Neural crest cell (in vitro differentiated cells): ENCODE measurements at regions not wholly inside any gene's neighbourhood (a gene's known extent, or its start where the extent isn't known, plus 50 kb on each side); places are given as distances from the start of the nearest gene placed in this dataset.
A peak's percentile ranks its signal among the peaks of the same experiment; 100 is the strongest.

Experiments
- DNase-seq: peaks from one replicate; pipeline ENCODE4 v3.0.0; 2021; ENCODE audit warnings: low read depth, mixed read lengths, low spot score
- H3K27ac Mint-ChIP-seq: one replicate; pipeline ENCODE4 v1.8.0; 2021; ENCODE audit warnings: mild to moderate bottlenecking, mixed read lengths; ENCODE audit not compliant: unreplicated experiment
- H3K27me3 Mint-ChIP-seq: 2 replicates; pipeline ENCODE4 v1.8.0; 2021; ENCODE audit warnings: low read depth, mild to moderate bottlenecking, mixed read lengths
- H3K36me3 Mint-ChIP-seq: 2 replicates; pipeline ENCODE4 v1.8.0; 2021; ENCODE audit warnings: low read depth, mild to moderate bottlenecking, mixed read lengths
- H3K4me1 Mint-ChIP-seq: 2 replicates; pipeline ENCODE4 v1.8.0; 2021; ENCODE audit warnings: mixed read lengths
- H3K4me3 Mint-ChIP-seq: one replicate; pipeline ENCODE4 v1.8.0; 2021; ENCODE audit warnings: mild to moderate bottlenecking, mixed read lengths
- H3K9me3 Mint-ChIP-seq: 2 replicates; pipeline ENCODE4 v1.8.0; 2021; ENCODE audit warnings: mixed read lengths
- CTCF ChIP-seq: fragments of 200-600 bp; sonication (generic); conservative IDR thresholded peaks from 2 replicates; pipeline ENCODE4 v1.5.0; 2021; ENCODE audit warnings: antibody characterized with exemption, mild to moderate bottlenecking

- no peak overlapping the region for H3K27ac Mint-ChIP-seq
- peaks cover 4% of the 10 kb centered on the region for H3K9me3 Mint-ChIP-seq
- H3K36me3 Mint-ChIP-seq = peaks cover 3% of the 10 kb centered on the region
- TF ChIP-seq CTCF = no peak
- H3K4me3 Mint-ChIP-seq = no peak overlapping the region
- no peaks in the 10 kb centered on the region for H3K27me3 Mint-ChIP-seq
- no peaks in the 10 kb centered on the region for H3K4me1 Mint-ChIP-seq
- no peak for DNase-seq
Measured at GRCh38 chr13:65553096-65553727, 1676.9 kb downstream of the PCDH9 start.

GRCh38 chr13:65551208-65551607 lies 1678.9 kb downstream of the PCDH9 start:
- Mint-ChIP-seq H3K4me1 (no peaks in the 10 kb centered on the region), H3K4me3 (no peak overlapping the region), H3K27me3 (no peaks in the 10 kb centered on the region), H3K36me3 (peaks cover 3% of the 10 kb centered on the region), H3K27ac (no peak overlapping the region), H3K9me3 (peaks cover 9% of the 10 kb centered on the region)
- TF ChIP-seq CTCF = no peak
- DNase-seq = no peak

GRCh38 chr13:65540175-65540574 lies 1690.0 kb downstream of the PCDH9 start:
- no peak for DNase-seq
- H3K4me1 Mint-ChIP-seq = no peaks in the 10 kb centered on the region
- no peaks in the 10 kb centered on the region for H3K27me3 Mint-ChIP-seq
- H3K36me3 Mint-ChIP-seq = no peaks in the 10 kb centered on the region
- no peak overlapping the region for H3K27ac Mint-ChIP-seq
- no peak overlapping the region for H3K4me3 Mint-ChIP-seq
- H3K9me3 Mint-ChIP-seq = peaks cover 2% of the 10 kb centered on the region
- TF ChIP-seq CTCF = no peak

- Mint-ChIP-seq H3K27ac (no peak overlapping the region), H3K36me3 (no peaks in the 10 kb centered on the region), H3K27me3 (no peaks in the 10 kb centered on the region), H3K9me3 (peaks cover 2% of the 10 kb centered on the region), H3K4me3 (no peak overlapping the region), H3K4me1 (peaks cover 23% of the 10 kb centered on the region)
- no peak for DNase-seq
- no peak for TF ChIP-seq CTCF
Measured at GRCh38 chr13:65535370-65535769, 1694.8 kb downstream of the PCDH9 start.

- Mint-ChIP-seq H3K27ac (peak overlapping the region; percentile 40), H3K36me3 (no peaks in the 10 kb centered on the region), H3K4me1 (peaks cover 33% of the 10 kb centered on the region), H3K27me3 (no peaks in the 10 kb centered on the region), H3K9me3 (no peaks in the 10 kb centered on the region), H3K4me3 (no peak overlapping the region)
- no peak for TF ChIP-seq CTCF
- DNase-seq = no peak
Measured at GRCh38 chr13:65532231-65532630, 1697.9 kb downstream of the PCDH9 start.
